HepG2 (cell line): ENCODE measurements at regions not wholly inside any gene's neighbourhood (a gene's known extent, or its start where the extent isn't known, plus 50 kb on each side); places are given as distances from the start of the nearest gene placed in this dataset.

Source experiments
- CTCF ChIP-seq: sonication (generic); formaldehyde crosslinking; IDR thresholded peaks from 2 replicates; pipeline ENCODE4 v1.5.0; 2020; ENCODE audit warnings: mild to moderate bottlenecking, missing genetic modification reagents, moderate library complexity
- FOSL2 ChIP-seq: sonication (generic); formaldehyde crosslinking; IDR thresholded peaks from 2 replicates; pipeline ENCODE4 v1.4.0; 2020; ENCODE audit warnings: missing genetic modification reagents
- GABPB1 ChIP-seq: IDR thresholded peaks from 2 replicates; pipeline ENCODE4 v1.6.1; 2016; ENCODE audit warnings: mild to moderate bottlenecking, missing genetic modification reagents, moderate library complexity, missing compliant biosample characterization
- GZF1 ChIP-seq: sonication (generic); formaldehyde crosslinking; IDR thresholded peaks from 2 replicates; pipeline ENCODE4 v1.5.1; 2020; ENCODE audit warnings: mild to moderate bottlenecking, missing genetic modification reagents
- JUNB ChIP-seq: sonication (generic); formaldehyde crosslinking; IDR thresholded peaks from 2 replicates; pipeline ENCODE4 v1.8.0; 2022; ENCODE audit warnings: missing genetic modification reagents, mild to moderate bottlenecking, borderline replicate concordance
- MIER2 ChIP-seq: IDR thresholded peaks from 2 replicates; pipeline ENCODE4 v1.6.1; 2016; ENCODE audit warnings: missing biosample characterization, missing genetic modification reagents
- ONECUT2 ChIP-seq: sonication (generic); formaldehyde crosslinking; IDR thresholded peaks from 2 replicates; pipeline ENCODE4 v1.4.0; 2020; ENCODE audit warnings: missing genetic modification reagents
- YY1 ChIP-seq: IDR thresholded peaks from 2 replicates; pipeline ENCODE4 v1.6.1; 2011; ENCODE audit warnings: low read length, low read depth, moderate library complexity, mild to moderate bottlenecking; ENCODE audit not compliant: insufficient read depth, insufficient replicate concordance
- ZBTB4 ChIP-seq: sonication (generic); formaldehyde crosslinking; IDR thresholded peaks from 2 replicates; pipeline ENCODE4 v1.4.0; 2020; ENCODE audit warnings: missing genetic modification reagents, mild to moderate bottlenecking, borderline replicate concordance
- ZBTB40 ChIP-seq, 2 experiments: fragments of 450-650 bp in 1 of 2; sonication (generic) in 1 of 2; formaldehyde crosslinking in 1 of 2; IDR thresholded peaks; 2 replicates each; pipeline versions ENCODE4 v1.6.1 to v1.8.0; 2016 to 2022; ENCODE audit warnings: antibody characterized with exemption in 1 of 2, mild to moderate bottlenecking in 1 of 2, missing genetic modification reagents in 1 of 2
- ZNF292 ChIP-seq: sonication (generic); formaldehyde crosslinking; IDR thresholded peaks from 2 replicates; pipeline ENCODE4 v1.8.1; 2022; ENCODE audit warnings: mild to moderate bottlenecking, low read depth, missing genetic modification reagents, borderline replicate concordance

- TF ChIP-seq MIER2 (CRISPR knock-in tag) (no peak), FOSL2 (CRISPR knock-in tag) (no peak), ZNF292 (CRISPR knock-in tag) (no peak), CTCF (CRISPR knock-in tag) (no peak), GABPB1 (CRISPR knock-in tag) (no peak), GZF1 (CRISPR knock-in tag) (no peak), ONECUT2 (no peak), YY1 (no peak), JUNB (no peak), ZBTB4 (no peak), ZBTB40 (IDR thresholded peaks at IDR 0.05) (no peak), ZBTB40 (CRISPR knock-in tag; IDR thresholded peaks at IDR 0.05) (no peak)
Observed at GRCh38 chr10:71073451-71074175, 138.8 kb upstream of the UNC5B start.
